WTC11 (cell line): ENCODE measurements at regions not wholly inside any gene's neighbourhood (a gene's known extent, or its start where the extent isn't known, plus 50 kb on each side); places are given as distances from the start of the nearest gene placed in this dataset.

ENCODE experiments used
- CREB1 ChIP-seq: sonication (generic); formaldehyde crosslinking; IDR thresholded peaks from 2 replicates; pipeline ENCODE4 v1.8.0; 2023; ENCODE audit warnings: mild to moderate bottlenecking, missing genetic modification reagents
- CTCF ChIP-seq: fragments of 200-600 bp; IDR thresholded peaks from 2 replicates; pipeline ENCODE4 v1.8.0; 2022; ENCODE audit warnings: antibody characterized with exemption
- ESRRA ChIP-seq: sonication (generic); formaldehyde crosslinking; IDR thresholded peaks from 2 replicates; pipeline ENCODE4 v1.8.1; 2022; ENCODE audit warnings: mild to moderate bottlenecking, missing genetic modification reagents, borderline replicate concordance
- JUN ChIP-seq: sonication (generic); formaldehyde crosslinking; IDR thresholded peaks from 2 replicates; pipeline ENCODE4 v1.8.0; 2023; ENCODE audit warnings: mild to moderate bottlenecking, missing genetic modification reagents
- PRDM15 ChIP-seq: sonication (generic); formaldehyde crosslinking; IDR thresholded peaks from 2 replicates; pipeline ENCODE4 v1.8.0; 2022; ENCODE audit warnings: missing genetic modification reagents
- TEAD1 ChIP-seq: sonication (generic); formaldehyde crosslinking; IDR thresholded peaks from 2 replicates; pipeline ENCODE4 v1.8.0; 2022; ENCODE audit warnings: mild to moderate bottlenecking, missing genetic modification reagents
- ZNF512 ChIP-seq: sonication (generic); formaldehyde crosslinking; IDR thresholded peaks from 2 replicates; pipeline ENCODE4 v1.8.1; 2022; ENCODE audit warnings: missing genetic modification reagents, borderline replicate concordance

GRCh38 chr18:42340423-42341009 lies 385.5 kb downstream of the PIK3C3 start:
- TF ChIP-seq CTCF (no peak), CREB1 (CRISPR knock-in tag) (no peak), PRDM15 (CRISPR knock-in tag) (no peak), JUN (no peak), ZNF512 (CRISPR knock-in tag) (no peak), TEAD1 (no peak), ESRRA (CRISPR knock-in tag) (no peak)
